Testis (tissue), 2 donors: ENCODE measurements at regions not wholly inside any gene's neighbourhood (a gene's known extent, or its start where the extent isn't known, plus 50 kb on each side); places are given as distances from the start of the nearest gene placed in this dataset.

Source experiments
- CTCF ChIP-seq, 3 experiments: fragments of 450-650 bp in 2 of 3; fragments of 200-600 bp in 1 of 3; sonication (generic) in 1 of 3; IDR thresholded peaks; one replicate each; pipeline ENCODE4 v1.5.1; 2016 to 2019; ENCODE audit warnings: antibody characterized with exemption in 3 of 3, mild to moderate bottlenecking in 2 of 3, moderate library complexity in 1 of 3
- POLR2A ChIP-seq: fragments of 450-650 bp; IDR thresholded peaks from one replicate; pipeline ENCODE4 v1.6.1; 2017; ENCODE audit warnings: antibody characterized with exemption, mild to moderate bottlenecking, moderate library complexity

- TF ChIP-seq CTCF (IDR thresholded peaks at IDR 0.05) = no peak
- no peak for TF ChIP-seq POLR2A
Measured at GRCh38 chr13:97120976-97121375, 101.2 kb upstream of the MBNL2 start.
